H1 (cell line): ENCODE measurements at regions not wholly inside any gene's neighbourhood (a gene's known extent, or its start where the extent isn't known, plus 50 kb on each side); places are given as distances from the start of the nearest gene placed in this dataset.

Experiments
- CTCF ChIA-PET: fragments of 300-600 bp; sonication (Branson Sonifier 250); formaldehyde crosslinking; loops from one replicate; lab custom pipeline; 2021; ENCODE audit not compliant: partially characterized antibody; lab: Charles Lee
- POLR2A ChIA-PET: fragments of 300-600 bp; sonication (Branson Sonifier 250); formaldehyde crosslinking; loops from one replicate; lab custom pipeline; 2021; ENCODE audit warnings: inconsistent platforms; ENCODE audit not compliant: partially characterized antibody; lab: Charles Lee
- DNase-seq, 2 experiments: peaks; one replicate each; pipeline versions ENCODE4 v3.0.0 to v3.0.0-alpha.2; 2010 to 2022; ENCODE audit warnings: low spot score in 2 of 2, low read depth in 1 of 2, mixed read lengths in 1 of 2
- FAIRE-seq: peaks from 2 replicates; lab custom pipeline; 2011; peaks lifted over from hg19 to GRCh38; lab: Jason Lieb, UNC
- H2AFZ ChIP-seq: 2 replicates; pipeline ENCODE4 v1.8.1; 2012; ENCODE audit warnings: low read length, inconsistent platforms
- H2AK5ac ChIP-seq: 2 replicates; pipeline ENCODE4 v1.6.1; 2013; ENCODE audit warnings: low read depth, low read length
- H2BK120ac ChIP-seq: replicated peaks from 2 replicates; pipeline ENCODE3; 2013; ENCODE audit warnings: low read depth, low read length, inconsistent platforms
- H2BK12ac ChIP-seq: 2 replicates; pipeline ENCODE4 v1.6.1; 2013; ENCODE audit warnings: low read depth, low read length
- H2BK15ac ChIP-seq: 2 replicates; pipeline ENCODE4 v1.6.1; 2013; ENCODE audit warnings: low read length
- H2BK20ac ChIP-seq: 2 replicates; pipeline ENCODE4 v1.6.1; 2013; ENCODE audit warnings: low read length
- H2BK5ac ChIP-seq: 2 replicates; pipeline ENCODE4 v1.6.1; 2013; ENCODE audit warnings: low read depth, low read length
- H3K14ac ChIP-seq: 2 replicates; pipeline ENCODE4 v1.6.1; 2013; ENCODE audit warnings: inconsistent platforms; ENCODE audit not compliant: insufficient read length
- H3K18ac ChIP-seq: 2 replicates; pipeline ENCODE4 v1.6.1; 2013; ENCODE audit warnings: low read length; ENCODE audit errors: extremely low read depth
- H3K23ac ChIP-seq: 2 replicates; pipeline ENCODE4 v1.6.1; 2013; ENCODE audit warnings: inconsistent platforms; ENCODE audit not compliant: insufficient read length
- H3K23me2 ChIP-seq: 2 replicates; pipeline ENCODE4 v1.6.1; 2013; ENCODE audit warnings: low read depth, low read length
- H3K27ac ChIP-seq: 2 replicates; pipeline ENCODE4 v1.6.1; 2011; ENCODE audit warnings: low read depth, low read length, inconsistent platforms
- H3K27me3 ChIP-seq, 4 experiments: replicated peaks in 1 of 4; 1 replicate in 1 of 4; 2 replicates in 3 of 4; pipeline versions ENCODE4 v1.6.1 to v1.8.1; 2011 to 2013; ENCODE audit warnings: low read length in 3 of 4, mild to moderate bottlenecking in 3 of 4, inconsistent platforms in 2 of 4, mixed read lengths in 2 of 4, moderate library complexity in 1 of 4; ENCODE audit not compliant: control insufficient read depth in 3 of 4, insufficient read depth in 3 of 4; ENCODE audit errors: extremely low read depth in 1 of 4
- H3K36me3 ChIP-seq, 4 experiments: 2 replicates each; pipeline versions ENCODE4 v1.6.1 to v1.8.1; 2011 to 2013; ENCODE audit warnings: mild to moderate bottlenecking in 4 of 4, low read length in 3 of 4, moderate library complexity in 2 of 4, control low read depth in 1 of 4, inconsistent platforms in 1 of 4; ENCODE audit not compliant: insufficient read depth in 4 of 4, control insufficient read depth in 2 of 4
- H3K4ac ChIP-seq: replicated peaks from 2 replicates; pipeline ENCODE3; 2013; ENCODE audit warnings: low read length, low read depth, mixed read lengths, inconsistent platforms; ENCODE audit not compliant: insufficient read length
- H3K4me1 ChIP-seq, 4 experiments: replicated peaks in 1 of 4; 1 replicate in 1 of 4; 2 replicates in 3 of 4; pipeline versions ENCODE4 v1.6.1 to v1.8.1; 2011 to 2013; ENCODE audit warnings: low read length in 3 of 4, inconsistent platforms in 2 of 4, mixed read lengths in 1 of 4; ENCODE audit not compliant: insufficient read depth in 4 of 4, control insufficient read depth in 3 of 4
- H3K4me2 ChIP-seq, 2 experiments: 2 replicates each; pipeline versions ENCODE4 v1.6.1 to v1.8.1; 2011 to 2013; ENCODE audit warnings: low read depth in 2 of 2, low read length in 2 of 2, control low read depth in 1 of 2, inconsistent platforms in 1 of 2, mild to moderate bottlenecking in 1 of 2; ENCODE audit not compliant: insufficient read depth in 1 of 2
- H3K4me3 ChIP-seq, 4 experiments: fragments of 200-600, 300-600 bp in 1 of 4; sonication (generic), shearing (Covaris generic), sonication (Bioruptor Twin) in 1 of 4; 2 replicates each; pipeline versions ENCODE4 v1.5.1 to v1.8.1; 2011 to 2016; ENCODE audit warnings: low read length in 4 of 4, low read depth in 3 of 4, control low read depth in 2 of 4, inconsistent platforms in 2 of 4, mild to moderate bottlenecking in 2 of 4, mixed read lengths in 1 of 4, moderate library complexity in 1 of 4; ENCODE audit not compliant: insufficient read depth in 2 of 4; ENCODE audit errors: extremely low read depth in 1 of 4
- H3K56ac ChIP-seq: replicated peaks from 2 replicates; pipeline ENCODE3; 2013; ENCODE audit warnings: low read depth, mild to moderate bottlenecking, mixed read lengths, low read length, inconsistent platforms; ENCODE audit not compliant: insufficient read length
- H3K79me1 ChIP-seq: 2 replicates; pipeline ENCODE4 v1.6.1; 2013; ENCODE audit warnings: low read depth, low read length, control low read depth
- H3K79me2 ChIP-seq, 2 experiments: 2 replicates each; pipeline versions ENCODE4 v1.6.1 to v1.8.1; 2012 to 2013; ENCODE audit warnings: low read length in 2 of 2, mild to moderate bottlenecking in 2 of 2, inconsistent platforms in 1 of 2; ENCODE audit not compliant: insufficient read depth in 2 of 2, control insufficient read depth in 1 of 2
- H3K9ac ChIP-seq, 4 experiments: replicated peaks in 1 of 4; 1 replicate in 1 of 4; 2 replicates in 3 of 4; pipeline versions ENCODE4 v1.6.1 to v1.8.1; 2011 to 2013; ENCODE audit warnings: low read depth in 3 of 4, low read length in 3 of 4, control low read depth in 2 of 4, mild to moderate bottlenecking in 2 of 4, moderate library complexity in 2 of 4, inconsistent platforms in 1 of 4; ENCODE audit errors: extremely low read depth in 1 of 4
- H3K9me3 ChIP-seq, 2 experiments: 2 replicates each; pipeline versions ENCODE4 v1.6.1 to v1.8.1; 2012 to 2013; ENCODE audit warnings: mild to moderate bottlenecking in 2 of 2, moderate library complexity in 2 of 2, control low read depth in 1 of 2, inconsistent platforms in 1 of 2, low read depth in 1 of 2, low read length in 1 of 2, mixed read lengths in 1 of 2; ENCODE audit not compliant: insufficient read depth in 2 of 2
- H4K20me1 ChIP-seq, 2 experiments: replicated peaks in 1 of 2; 2 replicates each; pipeline versions ENCODE3 to v1.8.1; 2011 to 2013; ENCODE audit warnings: inconsistent platforms in 2 of 2, low read length in 2 of 2, mild to moderate bottlenecking in 1 of 2; ENCODE audit not compliant: insufficient read depth in 2 of 2, control insufficient read depth in 1 of 2
- H4K5ac ChIP-seq: 2 replicates; pipeline ENCODE4 v1.6.1; 2013; ENCODE audit warnings: low read length, low read depth, mixed read lengths, inconsistent platforms; ENCODE audit not compliant: insufficient read length
- H4K8ac ChIP-seq: 2 replicates; pipeline ENCODE4 v1.8.0; 2013; ENCODE audit warnings: mild to moderate bottlenecking, moderate library complexity, low read length, inconsistent platforms; ENCODE audit not compliant: insufficient read depth; ENCODE audit errors: extremely low read depth
- H4K91ac ChIP-seq: replicated peaks from 2 replicates; pipeline ENCODE3; 2013; ENCODE audit warnings: low read length, mixed read lengths, inconsistent platforms; ENCODE audit not compliant: insufficient read length
- EGR1 ChIP-seq: IDR thresholded peaks from 2 replicates; pipeline ENCODE4 v1.6.1; 2011; ENCODE audit warnings: low read depth, low read length, borderline replicate concordance
- GABPA ChIP-seq: IDR thresholded peaks from 2 replicates; pipeline ENCODE4 v1.6.1; 2011; ENCODE audit warnings: mild to moderate bottlenecking, low read length, moderate library complexity, borderline replicate concordance; ENCODE audit not compliant: insufficient read depth
- RXRA ChIP-seq: IDR thresholded peaks from 2 replicates; pipeline ENCODE4 v1.6.1; 2011; ENCODE audit warnings: low read depth, mild to moderate bottlenecking, low read length, moderate library complexity; ENCODE audit not compliant: insufficient read depth
- WGBS, 2 experiments: shearing (Covaris generic) in 1 of 2; methylation state at CpG; one replicate each; pipeline versions ENCODE4 v1.1.6 to v1.1.7; 2013 to 2015; ENCODE audit warnings: low lambda C conversion rate in 2 of 2, mixed read lengths in 2 of 2, inconsistent platforms in 1 of 2, low coverage in 1 of 2, missing lambda C conversion rate in 1 of 2; ENCODE audit not compliant: insufficient replicate concordance in 2 of 2, insufficient coverage in 1 of 2, insufficient read length in 1 of 2; ENCODE audit errors: extremely low coverage in 1 of 2, missing lambda C conversion rate in 1 of 2; 5-methylcytosine and 5-hydroxymethylcytosine counted together

GRCh38 chr14:56953884-56954283 lies 143.6 kb upstream of the OTX2 start:
- H3K14ac ChIP-seq: no peak overlapping the region
- H3K18ac ChIP-seq: no peak overlapping the region
- H4K5ac ChIP-seq: no peak overlapping the region
- 52% methylated on average over 5 of the region's 5 CpGs; no CpG with 5 or more reads in 1 of the 2 experiments for WGBS, 2 experiments
- no peak for TF ChIP-seq GABPA
- TF ChIP-seq RXRA: no peak
- no peak for TF ChIP-seq EGR1
- H3K4me3 ChIP-seq: no peak overlapping the region
- H3K23ac ChIP-seq: no peak overlapping the region
- no peaks in the 10 kb centered on the region for H3K36me3 ChIP-seq
- peak; percentile 50 for FAIRE-seq
- H3K4ac ChIP-seq: no peak overlapping the region
- no peak overlapping the region for H3K56ac ChIP-seq
- H3K79me2 ChIP-seq: no peaks in the 10 kb centered on the region
- no peaks in the 10 kb centered on the region for H3K79me1 ChIP-seq
- H2AFZ ChIP-seq: no peak overlapping the region
- H3K4me2 ChIP-seq: no peak overlapping the region
- peaks cover 0 to 7% (median 0%) of the 10 kb centered on the region in 4 experiments; a peak in 2 of 7 replicates for H3K4me1 ChIP-seq
- H4K91ac ChIP-seq: no peak overlapping the region
- H2AK5ac ChIP-seq: no peak overlapping the region
- H3K9ac ChIP-seq: no peak overlapping the region
- H2BK5ac ChIP-seq: no peak overlapping the region
- CTCF ChIA-PET: interaction anchor here (0.6 kb wide), 2 partner anchors 88 to 395 kb away, joined by 3 read pairs; no protein-coding TSS in a partner anchor
- no peaks in the 10 kb centered on the region for H4K20me1 ChIP-seq
- POLR2A ChIA-PET: no interaction called here
- DNase-seq: no peak
- H2BK12ac ChIP-seq: no peak overlapping the region
- no peak overlapping the region for H2BK20ac ChIP-seq
- no peak overlapping the region for H3K27ac ChIP-seq
- H2BK15ac ChIP-seq: no peak overlapping the region
- H4K8ac ChIP-seq: no peak overlapping the region
- H3K27me3 ChIP-seq: no peaks in the 10 kb centered on the region
- H3K23me2 ChIP-seq: no peaks in the 10 kb centered on the region
- H3K9me3 ChIP-seq: no peaks in the 10 kb centered on the region
- no peak overlapping the region for H2BK120ac ChIP-seq
